ENCODE measurements at regions not wholly inside any gene's neighbourhood (a gene's known extent, or its start where the extent isn't known, plus 50 kb on each side); places are given as distances from the start of the nearest gene placed in this dataset.

DNA sequence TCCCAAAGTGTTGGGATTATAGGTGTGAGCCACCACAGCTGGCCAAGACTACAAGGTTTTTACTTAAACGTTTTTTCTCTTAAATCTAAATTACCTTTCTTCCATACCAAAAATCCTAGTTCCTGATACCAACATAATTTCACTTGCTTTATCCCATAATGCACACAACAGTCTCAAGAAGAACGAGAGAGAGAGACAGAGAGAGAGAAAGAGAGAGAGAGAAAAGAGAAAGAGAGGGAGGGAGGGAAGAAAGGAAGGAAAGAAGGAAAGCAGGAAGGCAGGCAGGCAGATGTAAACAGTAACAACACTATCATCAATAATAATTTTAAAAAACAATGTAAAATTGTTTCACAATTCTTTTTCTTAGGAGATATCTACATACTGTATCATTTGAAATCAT lies 118.4 kb downstream of the BTG1 start:
- TF ChIP-seq, protein P1, sequence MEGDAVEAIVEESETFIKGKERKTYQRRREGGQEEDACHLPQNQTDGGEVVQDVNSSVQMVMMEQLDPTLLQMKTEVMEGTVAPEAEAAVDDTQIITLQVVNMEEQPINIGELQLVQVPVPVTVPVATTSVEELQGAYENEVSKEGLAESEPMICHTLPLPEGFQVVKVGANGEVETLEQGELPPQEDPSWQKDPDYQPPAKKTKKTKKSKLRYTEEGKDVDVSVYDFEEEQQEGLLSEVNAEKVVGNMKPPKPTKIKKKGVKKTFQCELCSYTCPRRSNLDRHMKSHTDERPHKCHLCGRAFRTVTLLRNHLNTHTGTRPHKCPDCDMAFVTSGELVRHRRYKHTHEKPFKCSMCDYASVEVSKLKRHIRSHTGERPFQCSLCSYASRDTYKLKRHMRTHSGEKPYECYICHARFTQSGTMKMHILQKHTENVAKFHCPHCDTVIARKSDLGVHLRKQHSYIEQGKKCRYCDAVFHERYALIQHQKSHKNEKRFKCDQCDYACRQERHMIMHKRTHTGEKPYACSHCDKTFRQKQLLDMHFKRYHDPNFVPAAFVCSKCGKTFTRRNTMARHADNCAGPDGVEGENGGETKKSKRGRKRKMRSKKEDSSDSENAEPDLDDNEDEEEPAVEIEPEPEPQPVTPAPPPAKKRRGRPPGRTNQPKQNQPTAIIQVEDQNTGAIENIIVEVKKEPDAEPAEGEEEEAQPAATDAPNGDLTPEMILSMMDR (IDR thresholded peaks at IDR 0.05; ENCODE audit: insufficient read depth, low read length) = no peak
- TF ChIP-seq POLR2AphosphoS5 (IDR thresholded peaks at IDR 0.05; ENCODE audit: low read depth) = no peak
- TF ChIP-seq, protein P2, sequence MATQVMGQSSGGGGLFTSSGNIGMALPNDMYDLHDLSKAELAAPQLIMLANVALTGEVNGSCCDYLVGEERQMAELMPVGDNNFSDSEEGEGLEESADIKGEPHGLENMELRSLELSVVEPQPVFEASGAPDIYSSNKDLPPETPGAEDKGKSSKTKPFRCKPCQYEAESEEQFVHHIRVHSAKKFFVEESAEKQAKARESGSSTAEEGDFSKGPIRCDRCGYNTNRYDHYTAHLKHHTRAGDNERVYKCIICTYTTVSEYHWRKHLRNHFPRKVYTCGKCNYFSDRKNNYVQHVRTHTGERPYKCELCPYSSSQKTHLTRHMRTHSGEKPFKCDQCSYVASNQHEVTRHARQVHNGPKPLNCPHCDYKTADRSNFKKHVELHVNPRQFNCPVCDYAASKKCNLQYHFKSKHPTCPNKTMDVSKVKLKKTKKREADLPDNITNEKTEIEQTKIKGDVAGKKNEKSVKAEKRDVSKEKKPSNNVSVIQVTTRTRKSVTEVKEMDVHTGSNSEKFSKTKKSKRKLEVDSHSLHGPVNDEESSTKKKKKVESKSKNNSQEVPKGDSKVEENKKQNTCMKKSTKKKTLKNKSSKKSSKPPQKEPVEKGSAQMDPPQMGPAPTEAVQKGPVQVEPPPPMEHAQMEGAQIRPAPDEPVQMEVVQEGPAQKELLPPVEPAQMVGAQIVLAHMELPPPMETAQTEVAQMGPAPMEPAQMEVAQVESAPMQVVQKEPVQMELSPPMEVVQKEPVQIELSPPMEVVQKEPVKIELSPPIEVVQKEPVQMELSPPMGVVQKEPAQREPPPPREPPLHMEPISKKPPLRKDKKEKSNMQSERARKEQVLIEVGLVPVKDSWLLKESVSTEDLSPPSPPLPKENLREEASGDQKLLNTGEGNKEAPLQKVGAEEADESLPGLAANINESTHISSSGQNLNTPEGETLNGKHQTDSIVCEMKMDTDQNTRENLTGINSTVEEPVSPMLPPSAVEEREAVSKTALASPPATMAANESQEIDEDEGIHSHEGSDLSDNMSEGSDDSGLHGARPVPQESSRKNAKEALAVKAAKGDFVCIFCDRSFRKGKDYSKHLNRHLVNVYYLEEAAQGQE (IDR thresholded peaks at IDR 0.05; ENCODE audit: insufficient replicate concordance, low read depth) = no peak
